ENCODE measurements at regions not wholly inside any gene's neighbourhood (a gene's known extent, or its start where the extent isn't known, plus 50 kb on each side); places are given as distances from the start of the nearest gene placed in this dataset.

DNA sequence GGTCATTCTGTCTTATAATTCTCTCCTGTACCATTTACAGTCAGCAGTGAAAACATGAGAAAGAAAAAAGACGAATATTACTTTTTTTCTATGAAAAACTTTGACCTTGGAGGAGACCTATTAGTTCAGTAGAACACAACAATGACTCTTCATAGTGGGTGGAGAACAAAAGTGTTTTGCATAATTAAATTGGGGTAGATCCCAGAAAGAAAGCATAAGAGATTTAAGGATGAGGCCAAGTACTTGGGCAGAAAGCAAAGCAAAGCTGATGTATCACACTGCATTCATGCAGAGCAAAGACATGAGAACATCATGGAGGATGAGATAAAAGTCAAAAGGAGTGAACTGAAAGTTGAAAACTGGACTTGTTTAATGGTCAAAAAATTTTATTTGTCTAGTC is 1273.4 kb downstream of the ROBO2 start:
- TF ChIP-seq, protein P1, sequence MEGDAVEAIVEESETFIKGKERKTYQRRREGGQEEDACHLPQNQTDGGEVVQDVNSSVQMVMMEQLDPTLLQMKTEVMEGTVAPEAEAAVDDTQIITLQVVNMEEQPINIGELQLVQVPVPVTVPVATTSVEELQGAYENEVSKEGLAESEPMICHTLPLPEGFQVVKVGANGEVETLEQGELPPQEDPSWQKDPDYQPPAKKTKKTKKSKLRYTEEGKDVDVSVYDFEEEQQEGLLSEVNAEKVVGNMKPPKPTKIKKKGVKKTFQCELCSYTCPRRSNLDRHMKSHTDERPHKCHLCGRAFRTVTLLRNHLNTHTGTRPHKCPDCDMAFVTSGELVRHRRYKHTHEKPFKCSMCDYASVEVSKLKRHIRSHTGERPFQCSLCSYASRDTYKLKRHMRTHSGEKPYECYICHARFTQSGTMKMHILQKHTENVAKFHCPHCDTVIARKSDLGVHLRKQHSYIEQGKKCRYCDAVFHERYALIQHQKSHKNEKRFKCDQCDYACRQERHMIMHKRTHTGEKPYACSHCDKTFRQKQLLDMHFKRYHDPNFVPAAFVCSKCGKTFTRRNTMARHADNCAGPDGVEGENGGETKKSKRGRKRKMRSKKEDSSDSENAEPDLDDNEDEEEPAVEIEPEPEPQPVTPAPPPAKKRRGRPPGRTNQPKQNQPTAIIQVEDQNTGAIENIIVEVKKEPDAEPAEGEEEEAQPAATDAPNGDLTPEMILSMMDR (IDR thresholded peaks at IDR 0.05), result no peak
- no peak for TF ChIP-seq EP300 (IDR thresholded peaks at IDR 0.05)
